Testis (tissue), 2 donors: ENCODE measurements at regions not wholly inside any gene's neighbourhood (a gene's known extent, or its start where the extent isn't known, plus 50 kb on each side); places are given as distances from the start of the nearest gene placed in this dataset.
A peak's percentile ranks its signal among the peaks of the same experiment; 100 is the strongest.

ENCODE experiments used
- DNase-seq: peaks from one replicate; pipeline ENCODE4 v3.0.0-alpha.2; 2019
- H3K27ac ChIP-seq, 2 donors: fragments of 200-600 bp; sonication (generic); one replicate each; pipeline ENCODE4 v1.5.1; 2019
- H3K27me3 ChIP-seq: fragments of 200-600 bp; sonication (generic); one replicate; pipeline ENCODE4 v1.5.1; 2019
- H3K36me3 ChIP-seq: fragments of 200-600 bp; sonication (generic); one replicate; pipeline ENCODE4 v1.5.1; 2017; ENCODE audit warnings: low read depth; ENCODE audit errors: missing control alignments
- H3K4me1 ChIP-seq: fragments of 200-600 bp; sonication (generic); one replicate; pipeline ENCODE4 v1.5.1; 2019
- H3K4me3 ChIP-seq, 2 donors: fragments of 200-600 bp; sonication (generic); one replicate each; pipeline ENCODE4 v1.5.1; 2017 to 2019
- H3K9me3 ChIP-seq: fragments of 200-600 bp; sonication (generic); one replicate; pipeline ENCODE4 v1.5.1; 2017
- CTCF ChIP-seq, 3 experiments: fragments of 450-650 bp in 2 of 3; fragments of 200-600 bp in 1 of 3; sonication (generic) in 1 of 3; IDR thresholded peaks; one replicate each; pipeline ENCODE4 v1.5.1; 2016 to 2019; ENCODE audit warnings: antibody characterized with exemption in 3 of 3, mild to moderate bottlenecking in 2 of 3, moderate library complexity in 1 of 3
- POLR2A ChIP-seq: fragments of 450-650 bp; IDR thresholded peaks from one replicate; pipeline ENCODE4 v1.6.1; 2017; ENCODE audit warnings: antibody characterized with exemption, mild to moderate bottlenecking, moderate library complexity
- WGBS, 2 donors: methylation state at CpG; one replicate each; pipeline ENCODE4 v1.1.5; 2018; 5-methylcytosine and 5-hydroxymethylcytosine counted together
- intact Hi-C: fragments of 100-400 bp; cut with DNase I; formaldehyde crosslinking; loops from one replicate; pipeline ENCODE4 v1.15.1; 2023; ENCODE audit warnings: low total_unique reads

GRCh38 chr2:48105848-48106247 is 199.6 kb upstream of the FBXO11 start:
- no peaks in the 10 kb centered on the region for H3K9me3 ChIP-seq
- DNase-seq = no peak
- H3K36me3 ChIP-seq = no peaks in the 10 kb centered on the region
- WGBS, 2 donors = 55 to 66% methylated on average over 11 of the region's 11 CpGs
- no peak for TF ChIP-seq POLR2A
- no peak for TF ChIP-seq CTCF (IDR thresholded peaks at IDR 0.05)
- intact Hi-C loops = loop anchor here (5.0 kb wide), 1 partner anchor 199 kb away; the partner anchor contains the start of gene FBXO11
- no peak overlapping the region for H3K27ac ChIP-seq
- peak overlapping the region in 1 of 2 donors; percentile 27 for H3K4me3 ChIP-seq
- H3K4me1 ChIP-seq = peaks cover 1% of the 10 kb centered on the region
- no peaks in the 10 kb centered on the region for H3K27me3 ChIP-seq

- H3K36me3 ChIP-seq = no peaks in the 10 kb centered on the region
- no peak for DNase-seq
- intact Hi-C loops = loop anchor here (5.0 kb wide), 1 partner anchor 200 kb away; the partner anchor contains the start of gene FBXO11
- peak overlapping the region in 1 of 2 donors; percentile 27 for H3K4me3 ChIP-seq
- H3K4me1 ChIP-seq = peaks cover 4% of the 10 kb centered on the region
- H3K27me3 ChIP-seq = no peaks in the 10 kb centered on the region
- WGBS, 2 donors = 55% methylated on average over 9 of the region's 9 CpGs
- TF ChIP-seq CTCF (IDR thresholded peaks at IDR 0.05) (no peak), POLR2A (no peak)
- no peak overlapping the region for H3K27ac ChIP-seq
- H3K9me3 ChIP-seq = no peaks in the 10 kb centered on the region
These were observed 201.1 kb upstream of the FBXO11 start for GRCh38 chr2:48107326-48107925.

- no peaks in the 10 kb centered on the region for H3K36me3 ChIP-seq
- H3K27me3 ChIP-seq = no peaks in the 10 kb centered on the region
- no peak overlapping the region for H3K27ac ChIP-seq
- intact Hi-C loops = loop anchor here (5.0 kb wide), 1 partner anchor 201 kb away; the partner anchor contains the start of gene FBXO11
- no peak overlapping the region for H3K4me3 ChIP-seq
- DNase-seq = no peak
- 86 to 90% methylated on average over 1 of the region's 1 CpG for WGBS, 2 donors
- TF ChIP-seq POLR2A (no peak), CTCF (IDR thresholded peaks at IDR 0.05) (no peak)
- H3K4me1 ChIP-seq = peaks cover 4% of the 10 kb centered on the region
- no peaks in the 10 kb centered on the region for H3K9me3 ChIP-seq
These were observed 202.2 kb upstream of the FBXO11 start for GRCh38 chr2:48108455-48108854.

- H3K27me3 ChIP-seq = no peaks in the 10 kb centered on the region
- no peak overlapping the region for H3K27ac ChIP-seq
- H3K9me3 ChIP-seq = no peaks in the 10 kb centered on the region
- no peaks in the 10 kb centered on the region for H3K36me3 ChIP-seq
- intact Hi-C loops = loop anchor here (5.0 kb wide), 1 partner anchor 202 kb away; the partner anchor contains the start of gene FBXO11
- H3K4me1 ChIP-seq = peaks cover 4% of the 10 kb centered on the region
- H3K4me3 ChIP-seq = no peak overlapping the region
- TF ChIP-seq POLR2A (no peak), CTCF (IDR thresholded peaks at IDR 0.05) (no peak)
- no peak for DNase-seq
- 78% methylated on average over 4 of the region's 4 CpGs for WGBS, 2 donors
These were observed 203.3 kb upstream of the FBXO11 start for GRCh38 chr2:48109491-48110204.
